HCT116 (cell line): ENCODE measurements at regions not wholly inside any gene's neighbourhood (a gene's known extent, or its start where the extent isn't known, plus 50 kb on each side); places are given as distances from the start of the nearest gene placed in this dataset.

Source experiments
- ATAC-seq: fragments of 200-7000 bp; cut with Tn5 transposase; 2 replicates; pipeline ENCODE4 v1.9.1; 2020; ENCODE audit warnings: mild to moderate bottlenecking, moderate library complexity
- BruUV-seq: library from RNA; stranded (reverse); fragments of 400-500 nt; replicated peaks from 2 replicates; lab custom pipeline; 2021; lab: Mats Ljungman, UMichigan
- CTCF ChIA-PET: fragments of 300-600 bp; sonication (Branson Sonifier 250); formaldehyde crosslinking; loops from one replicate; lab custom pipeline; 2021; ENCODE audit warnings: antibody characterized with exemption; lab: Charles Lee
- POLR2A ChIA-PET: fragments of 300-600, 350-600 bp; sonication (Branson Sonifier 250); formaldehyde crosslinking; loops from one replicate; lab custom pipeline; 2021; ENCODE audit warnings: antibody characterized with exemption; lab: Charles Lee
- RAD21 ChIA-PET, 2 experiments: fragments of 300-600 bp; sonication (Branson Sonifier 250); formaldehyde crosslinking; loops; one replicate each; lab custom pipeline; 2023; ENCODE audit warnings: low total read pairs in 2 of 2; ENCODE audit not compliant: uncharacterized antibody in 2 of 2, unreplicated experiment in 2 of 2, low non-redundant PET in 1 of 2; lab: Charles Lee
- DNase-seq: peaks from one replicate; pipeline ENCODE4 v3.0.0-alpha.2; 2010; ENCODE audit warnings: low read depth, low spot score
- H2AFZ ChIP-seq: fragments of 200-600 bp; shearing (Covaris generic), sonication (generic); 2 replicates; pipeline ENCODE4 v1.6.1; 2017; ENCODE audit warnings: low read depth, mixed run types, mixed read lengths, antibody characterized with exemption, low read length; ENCODE audit not compliant: poor library complexity, severe bottlenecking
- H3K27ac ChIP-seq: 2 replicates; pipeline ENCODE4 v1.5.1; 2012; ENCODE audit warnings: low read depth, low read length
- H3K27me3 ChIP-seq: fragments of 200-600 bp; sonication (generic); 2 replicates; pipeline ENCODE4 v1.6.1; 2016; ENCODE audit warnings: mixed run types, low read length, mixed read lengths; ENCODE audit not compliant: insufficient read depth
- H3K36me3 ChIP-seq, 2 experiments: fragments of 200-500 bp in 1 of 2; fragments of 200-600 bp in 1 of 2; sonication (Bioruptor generic) in 1 of 2; sonication (generic) in 1 of 2; 2 replicates each; pipeline versions ENCODE4 v1.5.1 to v1.6.1; 2014 to 2016; ENCODE audit warnings: low read length in 2 of 2, inconsistent platforms in 1 of 2, mixed read lengths in 1 of 2, mixed run types in 1 of 2; ENCODE audit not compliant: insufficient read depth in 2 of 2, control insufficient read depth in 1 of 2
- H3K4me1 ChIP-seq, 2 experiments: fragments of 200-600 bp in 1 of 2; sonication (generic) in 1 of 2; 2 replicates each; pipeline versions ENCODE4 v1.5.1 to v1.6.1; 2012 to 2017; ENCODE audit warnings: low read length in 2 of 2, inconsistent platforms in 1 of 2, mild to moderate bottlenecking in 1 of 2, mixed read lengths in 1 of 2, mixed run types in 1 of 2, moderate library complexity in 1 of 2; ENCODE audit not compliant: insufficient read depth in 2 of 2, control insufficient read depth in 1 of 2
- H3K4me2 ChIP-seq: fragments of 200-600 bp; sonication (generic); 2 replicates; pipeline ENCODE4 v1.6.1; 2017; ENCODE audit warnings: mixed run types, low read length, mixed read lengths
- H3K4me3 ChIP-seq, 2 experiments: fragments of 200-600 bp in 1 of 2; sonication (generic) in 1 of 2; replicated peaks in 1 of 2; 2 replicates each; pipeline ENCODE4 v1.5.1; 2011 to 2016; ENCODE audit warnings: low read length in 2 of 2, control low read depth in 1 of 2, low read depth in 1 of 2, mild to moderate bottlenecking in 1 of 2, mixed read lengths in 1 of 2, mixed run types in 1 of 2
- H3K79me2 ChIP-seq: fragments of 200-600 bp; sonication (generic); 2 replicates; pipeline ENCODE4 v1.6.1; 2017; ENCODE audit warnings: mild to moderate bottlenecking, mixed run types, low read length, moderate library complexity, mixed read lengths; ENCODE audit not compliant: insufficient read depth
- H3K9ac ChIP-seq: fragments of 200-600 bp; sonication (generic); 2 replicates; pipeline ENCODE4 v1.6.1; 2016; ENCODE audit warnings: low read length, mixed read lengths
- H3K9me2 ChIP-seq: fragments of 200-600 bp; sonication (generic), shearing (Covaris generic); 2 replicates; pipeline ENCODE4 v1.6.1; 2017; ENCODE audit warnings: mixed run types, mild to moderate bottlenecking, moderate library complexity; ENCODE audit not compliant: insufficient read depth
- H3K9me3 ChIP-seq, 2 experiments: fragments of 200-500 bp in 1 of 2; fragments of 200-600 bp in 1 of 2; sonication (Bioruptor generic) in 1 of 2; sonication (generic) in 1 of 2; 2 replicates each; pipeline ENCODE4 v1.6.1; 2014 to 2017; ENCODE audit warnings: low read length in 2 of 2, mixed read lengths in 2 of 2, inconsistent platforms in 1 of 2, low read depth in 1 of 2, mild to moderate bottlenecking in 1 of 2, mixed run types in 1 of 2, moderate library complexity in 1 of 2; ENCODE audit not compliant: control insufficient read depth in 1 of 2, insufficient read depth in 1 of 2
- H4K20me1 ChIP-seq: fragments of 200-600 bp; sonication (generic), shearing (Covaris generic); 2 replicates; pipeline ENCODE4 v1.6.1; 2017; ENCODE audit warnings: mixed run types, mild to moderate bottlenecking, moderate library complexity; ENCODE audit not compliant: insufficient read depth
- CBX3 ChIP-seq: IDR thresholded peaks from 2 replicates; pipeline ENCODE4 v1.6.1; 2012; ENCODE audit warnings: low read depth
- CEBPB ChIP-seq: IDR thresholded peaks from 2 replicates; pipeline ENCODE4 v1.6.1; 2012; ENCODE audit warnings: low read depth
- EGR1 ChIP-seq: IDR thresholded peaks from 2 replicates; pipeline ENCODE4 v1.6.1; 2012; ENCODE audit warnings: low read depth
- ELF1 ChIP-seq: IDR thresholded peaks from 2 replicates; pipeline ENCODE4 v1.6.1; 2012; ENCODE audit warnings: low read depth, borderline replicate concordance
- EZH2 ChIP-seq: fragments of 200-600 bp; sonication (generic); IDR thresholded peaks from 2 replicates; pipeline ENCODE4 v1.6.1; 2017; ENCODE audit warnings: antibody characterized with exemption, mixed run types
- EZH2phosphoT487 ChIP-seq: fragments of 200-600 bp; IDR thresholded peaks from 2 replicates; pipeline ENCODE4 v1.6.1; 2018; ENCODE audit warnings: antibody characterized with exemption, borderline replicate concordance
- FOSL1 ChIP-seq: IDR thresholded peaks from 2 replicates; pipeline ENCODE4 v1.6.1; 2012; ENCODE audit warnings: low read depth
- JUND ChIP-seq: IDR thresholded peaks from 2 replicates; pipeline ENCODE4 v1.6.1; 2012
- POLR2A ChIP-seq: IDR thresholded peaks from 2 replicates; pipeline ENCODE4 v1.7.0; 2011; ENCODE audit warnings: borderline replicate concordance; ENCODE audit not compliant: insufficient read depth, insufficient read length; ENCODE audit errors: extremely low read depth
- POLR2AphosphoS5 ChIP-seq: IDR thresholded peaks from 2 replicates; pipeline ENCODE4 v1.6.1; 2011; ENCODE audit warnings: mild to moderate bottlenecking, low read depth, low read length, moderate library complexity
- RAD21 ChIP-seq: IDR thresholded peaks from 2 replicates; pipeline ENCODE4 v1.6.1; 2012; ENCODE audit warnings: low read depth, mild to moderate bottlenecking
- SIN3A ChIP-seq: IDR thresholded peaks from 2 replicates; pipeline ENCODE4 v1.6.1; 2012; ENCODE audit warnings: low read depth
- SP1 ChIP-seq: IDR thresholded peaks from 2 replicates; pipeline ENCODE4 v1.6.1; 2012; ENCODE audit warnings: low read depth
- SRF ChIP-seq: IDR thresholded peaks from 2 replicates; pipeline ENCODE4 v1.6.1; 2012; ENCODE audit warnings: low read depth
- TCF7L2 ChIP-seq: IDR thresholded peaks from 2 replicates; pipeline ENCODE4 v1.7.0; 2011; ENCODE audit warnings: borderline replicate concordance, inconsistent platforms; ENCODE audit not compliant: insufficient read depth, insufficient read length; ENCODE audit errors: extremely low read depth
- YY1 ChIP-seq: IDR thresholded peaks from 2 replicates; pipeline ENCODE4 v1.6.1; 2011; ENCODE audit warnings: low read length, low read depth, moderate library complexity, mild to moderate bottlenecking; ENCODE audit not compliant: insufficient replicate concordance; ENCODE audit errors: extremely low read depth
- ZFX ChIP-seq: fragments of 450-650 bp; IDR thresholded peaks from 2 replicates; pipeline ENCODE4 v1.6.1; 2017
- ZNF274 ChIP-seq: fragments of 200-500 bp; sonication (Bioruptor generic); IDR thresholded peaks from 2 replicates; pipeline ENCODE4 v1.6.1; 2014; ENCODE audit warnings: mild to moderate bottlenecking, low read depth, low read length, inconsistent platforms
- intact Hi-C: fragments of 100-400 bp; cut with micrococcal nuclease; formaldehyde crosslinking; loops from 2 replicates; pipeline ENCODE4 v1.10.0; 2022
- TF ChIP-seq, protein P1 (sequence below): IDR thresholded peaks from 2 replicates; pipeline ENCODE4 v1.6.1; 2012

DNA sequence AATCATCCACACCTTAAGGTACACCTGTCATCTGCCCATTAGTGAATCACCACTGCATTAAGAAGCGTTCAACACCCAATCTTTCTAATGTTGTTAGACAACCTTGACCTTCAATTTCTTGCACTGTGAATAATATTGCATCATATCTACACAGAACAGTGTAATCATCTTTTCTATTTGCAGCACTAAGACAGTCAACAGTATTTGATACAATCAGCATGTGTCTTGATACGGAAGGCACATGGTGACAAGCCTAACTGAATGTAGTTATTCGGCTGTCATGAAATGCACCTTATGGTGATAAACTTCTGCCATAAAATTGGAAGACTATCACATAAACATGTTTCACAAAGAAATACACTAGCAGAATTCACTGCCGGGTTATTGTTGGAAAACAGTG lies 253.9 kb upstream of the THRB start:
- H3K4me2 ChIP-seq: no peak overlapping the region
- no peaks in the 10 kb centered on the region for H3K9me2 ChIP-seq
- DNase-seq (no peak), ATAC-seq (no peak)
- intact Hi-C loops: no loop called here
- no peaks in the 10 kb centered on the region for H3K9me3 ChIP-seq
- H2AFZ ChIP-seq: no peak overlapping the region
- BruUV-seq: no TSS peak
- no peaks in the 10 kb centered on the region for H4K20me1 ChIP-seq
- H3K27ac ChIP-seq: no peak overlapping the region
- H3K36me3 ChIP-seq: no peaks in the 10 kb centered on the region
- no peaks in the 10 kb centered on the region for H3K79me2 ChIP-seq
- ChIA-PET CTCF (no interaction called here), RAD21 (no interaction called here), POLR2A (no interaction called here)
- no peak overlapping the region for H3K4me3 ChIP-seq
- H3K4me1 ChIP-seq: no peaks in the 10 kb centered on the region
- peaks cover 66% of the 10 kb centered on the region for H3K27me3 ChIP-seq
- TF ChIP-seq POLR2A: no peak
- TF ChIP-seq SIN3A: no peak
- TF ChIP-seq FOSL1: no peak
- TF ChIP-seq ZNF274: no peak
- no peak for TF ChIP-seq CEBPB
- TF ChIP-seq TCF7L2: no peak
- TF ChIP-seq, all 23 proteins: peak for 0
- no peak overlapping the region for H3K9ac ChIP-seq

DNA sequence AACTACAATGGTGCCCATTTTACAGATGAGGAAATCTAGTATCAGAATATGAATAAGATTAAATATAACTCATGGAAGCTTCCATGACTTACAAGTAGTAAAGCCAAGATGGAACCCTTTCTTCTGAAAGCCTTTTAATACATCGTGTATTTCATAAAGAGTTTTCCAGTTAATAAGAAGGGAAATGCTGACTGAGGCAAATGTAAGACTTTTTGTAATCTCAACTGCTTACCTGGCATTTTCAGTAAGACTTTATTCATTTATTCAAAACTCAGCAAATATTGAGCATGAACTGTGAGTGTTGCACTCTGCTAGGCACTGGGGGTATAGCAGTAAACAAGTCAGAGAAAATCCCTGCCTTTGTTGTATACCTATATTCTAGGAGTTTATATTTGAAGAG lies 256.4 kb upstream of the THRB start:
- Histone ChIP-seq H4K20me1 (no peaks in the 10 kb centered on the region), H3K9me2 (no peaks in the 10 kb centered on the region), H3K27ac (no peak overlapping the region), H3K4me1 (no peaks in the 10 kb centered on the region), H3K36me3 (no peaks in the 10 kb centered on the region), H3K4me2 (no peak overlapping the region), H3K9ac (no peak overlapping the region), H3K27me3 (peaks cover 69% of the 10 kb centered on the region), H2AFZ (no peak overlapping the region), H3K79me2 (no peaks in the 10 kb centered on the region), H3K4me3 (no peak overlapping the region), H3K9me3 (no peaks in the 10 kb centered on the region)
- BruUV-seq: no TSS peak
- intact Hi-C loops: no loop called here
- RAD21 ChIA-PET: no interaction called here
- ATAC-seq (no peak), DNase-seq (no peak)
- CTCF ChIA-PET: no interaction called here
- POLR2A ChIA-PET: no interaction called here
- TF ChIP-seq EGR1: no peak
- no peak for TF ChIP-seq CEBPB
- TF ChIP-seq EZH2phosphoT487: no peak
- TF ChIP-seq ZFX: no peak
- TF ChIP-seq SP1: no peak
- TF ChIP-seq YY1: no peak
- TF ChIP-seq TCF7L2: no peak
- no peak for TF ChIP-seq JUND
- TF ChIP-seq POLR2AphosphoS5: no peak
- TF ChIP-seq ZNF274: no peak
- no peak for TF ChIP-seq ELF1
- TF ChIP-seq SRF: no peak
- TF ChIP-seq, protein P1, sequence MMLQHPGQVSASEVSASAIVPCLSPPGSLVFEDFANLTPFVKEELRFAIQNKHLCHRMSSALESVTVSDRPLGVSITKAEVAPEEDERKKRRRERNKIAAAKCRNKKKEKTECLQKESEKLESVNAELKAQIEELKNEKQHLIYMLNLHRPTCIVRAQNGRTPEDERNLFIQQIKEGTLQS: no peak
- no peak for TF ChIP-seq EZH2
- no peak for TF ChIP-seq RAD21
- no peak for TF ChIP-seq CBX3
- TF ChIP-seq, all 23 proteins: peak for 0
